NAMALWA (cell line): ENCODE measurements at regions not wholly inside any gene's neighbourhood (a gene's known extent, or its start where the extent isn't known, plus 50 kb on each side); places are given as distances from the start of the nearest gene placed in this dataset.
"Not testable (repeated sequence)": the region's sequence is repeated elsewhere in the genome, so short reads cannot be mapped to it uniquely, and the experiment has no call there.

ENCODE experiments used
- DNase-seq: peaks from one replicate; pipeline ENCODE4 v3.0.0-alpha.2; 2015; ENCODE audit warnings: low spot score

GRCh38 chr15:31597466-31597865 is 270.8 kb downstream of the KLF13 start:
- DNase-seq = no peak

GRCh38 chr15:31598620-31599019 is 272.0 kb downstream of the KLF13 start:
- no peak for DNase-seq

- no peak for DNase-seq
Observed at GRCh38 chr15:31605467-31605931, 278.9 kb downstream of the KLF13 start.

- no peak for DNase-seq
Observed at GRCh38 chr15:31606194-31606669, 279.6 kb downstream of the KLF13 start.

- no peak for DNase-seq
Observed at GRCh38 chr15:31606931-31607497, 280.4 kb downstream of the KLF13 start.

- DNase-seq = no peak
Observed at GRCh38 chr15:31607656-31608055, 281.0 kb downstream of the KLF13 start.

GRCh38 chr15:31609258-31609681 is 282.6 kb downstream of the KLF13 start:
- DNase-seq = no peak

- DNase-seq = no peak
Observed at GRCh38 chr15:31609906-31610305, 283.3 kb downstream of the KLF13 start.

- DNase-seq = no peak
Observed at GRCh38 chr15:31615643-31616415, 289.2 kb downstream of the KLF13 start.

GRCh38 chr15:31623297-31623696 is 296.7 kb downstream of the KLF13 start:
- DNase-seq = not testable (repeated sequence)

GRCh38 chr15:31624115-31624514 is 297.5 kb downstream of the KLF13 start:
- DNase-seq = not testable (repeated sequence)

GRCh38 chr15:31635715-31636114 is 309.1 kb downstream of the KLF13 start:
- DNase-seq = not testable (repeated sequence)

- DNase-seq = peak; percentile 13
Observed at GRCh38 chr15:31636911-31637310, 310.3 kb downstream of the KLF13 start.

- not testable (repeated sequence) for DNase-seq
Observed at GRCh38 chr15:31643955-31644354, 317.3 kb downstream of the KLF13 start.

GRCh38 chr15:31644761-31645160 is 318.1 kb downstream of the KLF13 start:
- DNase-seq = not testable (repeated sequence)

- DNase-seq = peak; percentile 20
Observed at GRCh38 chr15:31647337-31647826, 320.7 kb downstream of the KLF13 start.

GRCh38 chr15:31649634-31650033 is 323.0 kb downstream of the KLF13 start:
- not testable (repeated sequence) for DNase-seq

GRCh38 chr15:31650055-31650701 is 323.5 kb downstream of the KLF13 start:
- not testable (repeated sequence) for DNase-seq

- not testable (repeated sequence) for DNase-seq
Observed at GRCh38 chr15:31656915-31657314, 330.3 kb downstream of the KLF13 start.

- no peak for DNase-seq
Observed at GRCh38 chr15:31660816-31661215, 334.2 kb downstream of the KLF13 start.

- DNase-seq = not testable (repeated sequence)
Observed at GRCh38 chr15:31665732-31666131, 339.1 kb downstream of the KLF13 start.

- not testable (repeated sequence) for DNase-seq
Observed at GRCh38 chr15:31669158-31669908, 342.7 kb downstream of the KLF13 start.
